Lower leg skin (tissue), 3 donors: ENCODE measurements at regions not wholly inside any gene's neighbourhood (a gene's known extent, or its start where the extent isn't known, plus 50 kb on each side); places are given as distances from the start of the nearest gene placed in this dataset.

Source experiments
- CTCF ChIP-seq, 3 donors: fragments of 450-650 bp; IDR thresholded peaks; one replicate each; pipeline ENCODE4 v1.5.1; 2016; ENCODE audit warnings: antibody characterized with exemption in 3 of 3, mild to moderate bottlenecking in 3 of 3, moderate library complexity in 2 of 3
- POLR2A ChIP-seq, 2 donors: fragments of 450-650 bp; IDR thresholded peaks; one replicate each; pipeline ENCODE4 v1.6.1; 2016 to 2017; ENCODE audit warnings: antibody characterized with exemption in 2 of 2, mild to moderate bottlenecking in 1 of 2, moderate library complexity in 1 of 2

GRCh38 chr20:20904501-20904831 is 192.0 kb upstream of the RALGAPA2 start:
- TF ChIP-seq CTCF (IDR thresholded peaks at IDR 0.05), result no peak
- no peak for TF ChIP-seq POLR2A (IDR thresholded peaks at IDR 0.05)
